Body of pancreas (tissue), 4 donors: ENCODE measurements at regions not wholly inside any gene's neighbourhood (a gene's known extent, or its start where the extent isn't known, plus 50 kb on each side); places are given as distances from the start of the nearest gene placed in this dataset.

Experiments used
- CTCF ChIP-seq, 7 experiments: fragments of 450-650 bp in 4 of 7; fragments of 200-600 bp in 3 of 7; sonication (generic) in 3 of 7; IDR thresholded peaks; one replicate each; pipeline ENCODE4 v1.5.1; 2016 to 2019; ENCODE audit warnings: antibody characterized with exemption in 7 of 7
- POLR2A ChIP-seq, 3 donors: fragments of 450-650 bp; IDR thresholded peaks; one replicate each; pipeline ENCODE4 v1.6.1; 2016; ENCODE audit warnings: antibody characterized with exemption in 3 of 3, mild to moderate bottlenecking in 2 of 3

- TF ChIP-seq CTCF (IDR thresholded peaks at IDR 0.05) (no peak), POLR2A (IDR thresholded peaks at IDR 0.05) (no peak)
These were observed 240.2 kb downstream of the BCAT1 start for GRCh38 chr12:24708718-24709117.
